Mesenchymal stem cell (in vitro differentiated cells and primary cell): ENCODE measurements at regions not wholly inside any gene's neighbourhood (a gene's known extent, or its start where the extent isn't known, plus 50 kb on each side); places are given as distances from the start of the nearest gene placed in this dataset.
A peak's percentile ranks its signal among the peaks of the same experiment; 100 is the strongest.

Source experiments
- DNase-seq: peaks from one replicate; pipeline ENCODE4 v3.0.0-alpha.2; 2013
- H2AFZ ChIP-seq: one replicate; pipeline ENCODE4 v1.6.1; 2013; ENCODE audit warnings: low read depth, mild to moderate bottlenecking, control low read depth, inconsistent platforms, low read length, moderate library complexity
- H2AK5ac ChIP-seq: 2 replicates; pipeline ENCODE4 v1.6.1; 2013; ENCODE audit warnings: low read length, moderate library complexity, mild to moderate bottlenecking, inconsistent platforms; ENCODE audit not compliant: severe bottlenecking
- H2BK120ac ChIP-seq: one replicate; pipeline ENCODE4 v1.6.1; 2013; ENCODE audit warnings: low read depth, mild to moderate bottlenecking, inconsistent platforms, low read length, moderate library complexity
- H2BK12ac ChIP-seq, 2 experiments: one replicate each; pipeline ENCODE4 v1.6.1; 2013; ENCODE audit warnings: inconsistent platforms in 2 of 2, low read length in 2 of 2, mild to moderate bottlenecking in 2 of 2, moderate library complexity in 2 of 2, control low read depth in 1 of 2
- H2BK15ac ChIP-seq: one replicate; pipeline ENCODE4 v1.6.1; 2013; ENCODE audit warnings: mild to moderate bottlenecking, low read depth, inconsistent platforms; ENCODE audit not compliant: poor library complexity, severe bottlenecking
- H2BK5ac ChIP-seq: 2 replicates; pipeline ENCODE4 v1.6.1; 2013; ENCODE audit warnings: low read depth, mild to moderate bottlenecking, low read length, control low read depth, inconsistent platforms; ENCODE audit not compliant: poor library complexity, severe bottlenecking
- H3K14ac ChIP-seq, 2 experiments: one replicate each; pipeline ENCODE4 v1.6.1; 2013; ENCODE audit warnings: inconsistent platforms in 2 of 2, low read length in 2 of 2, control low read depth in 1 of 2, mild to moderate bottlenecking in 1 of 2, moderate library complexity in 1 of 2
- H3K18ac ChIP-seq, 2 experiments: one replicate each; pipeline ENCODE4 v1.6.1; 2013; ENCODE audit warnings: inconsistent platforms in 2 of 2, low read length in 2 of 2, control low read depth in 1 of 2, low read depth in 1 of 2, mild to moderate bottlenecking in 1 of 2
- H3K23ac ChIP-seq, 2 experiments: one replicate each; pipeline ENCODE4 v1.6.1; 2013; ENCODE audit warnings: inconsistent platforms in 2 of 2, low read length in 2 of 2, mild to moderate bottlenecking in 2 of 2, moderate library complexity in 2 of 2, control low read depth in 1 of 2
- H3K27ac ChIP-seq: 2 replicates; pipeline ENCODE4 v1.5.1; 2013; ENCODE audit warnings: mild to moderate bottlenecking, moderate library complexity, low read length, control low read depth, inconsistent platforms; ENCODE audit not compliant: poor library complexity, severe bottlenecking
- H3K27me3 ChIP-seq, 2 experiments: 2 replicates each; pipeline versions ENCODE4 v1.6.1 to v1.7.0; 2013; ENCODE audit warnings: low read length in 2 of 2, mild to moderate bottlenecking in 2 of 2, moderate library complexity in 2 of 2, control low read depth in 1 of 2, inconsistent platforms in 1 of 2; ENCODE audit not compliant: control insufficient read depth in 1 of 2, insufficient read depth in 1 of 2
- H3K36me3 ChIP-seq, 2 experiments: 2 replicates each; pipeline versions ENCODE4 v1.6.1 to v1.7.0; 2013; ENCODE audit warnings: low read length in 2 of 2, control low read depth in 1 of 2, inconsistent platforms in 1 of 2, low read depth in 1 of 2, mild to moderate bottlenecking in 1 of 2; ENCODE audit not compliant: insufficient read depth in 2 of 2, control insufficient read depth in 1 of 2
- H3K4ac ChIP-seq, 2 experiments: one replicate each; pipeline ENCODE4 v1.6.1; 2013; ENCODE audit warnings: inconsistent platforms in 2 of 2, low read length in 2 of 2, mild to moderate bottlenecking in 2 of 2, moderate library complexity in 2 of 2, control low read depth in 1 of 2, low read depth in 1 of 2
- H3K4me1 ChIP-seq: 2 replicates; pipeline ENCODE4 v1.6.1; 2013; ENCODE audit warnings: low read depth, low read length, control low read depth; ENCODE audit not compliant: control insufficient read depth, insufficient read depth
- H3K4me2 ChIP-seq: 2 replicates; pipeline ENCODE4 v1.6.1; 2013; ENCODE audit warnings: low read length, mild to moderate bottlenecking, inconsistent platforms; ENCODE audit not compliant: poor library complexity, severe bottlenecking
- H3K4me3 ChIP-seq, 2 experiments: 2 replicates each; pipeline versions ENCODE4 v1.5.1 to v1.7.0; 2013; ENCODE audit warnings: low read length in 2 of 2, mild to moderate bottlenecking in 2 of 2, control low read depth in 1 of 2, low read depth in 1 of 2; ENCODE audit not compliant: insufficient read depth in 1 of 2
- H3K79me1 ChIP-seq: replicated peaks from 2 replicates; pipeline ENCODE4 v1.6.1; 2013; ENCODE audit warnings: mild to moderate bottlenecking, control low read depth, low read length, inconsistent platforms; ENCODE audit not compliant: poor library complexity, severe bottlenecking
- H3K9ac ChIP-seq: 2 replicates; pipeline ENCODE4 v1.7.0; 2013; ENCODE audit warnings: mild to moderate bottlenecking, low read length, moderate library complexity
- H3K9me3 ChIP-seq: 2 replicates; pipeline ENCODE4 v1.7.0; 2013; ENCODE audit warnings: mild to moderate bottlenecking, low read length; ENCODE audit not compliant: control insufficient read depth
- H4K8ac ChIP-seq: one replicate; pipeline ENCODE4 v1.6.1; 2013; ENCODE audit warnings: inconsistent platforms, mild to moderate bottlenecking, low read length, moderate library complexity
- H4K91ac ChIP-seq: one replicate; pipeline ENCODE4 v1.6.1; 2013; ENCODE audit warnings: mild to moderate bottlenecking, low read length, inconsistent platforms
- WGBS: methylation state at CpG from one replicate; pipeline ENCODE4 v1.1.7; 2013; ENCODE audit warnings: mixed read lengths; 5-methylcytosine and 5-hydroxymethylcytosine counted together

DNA sequence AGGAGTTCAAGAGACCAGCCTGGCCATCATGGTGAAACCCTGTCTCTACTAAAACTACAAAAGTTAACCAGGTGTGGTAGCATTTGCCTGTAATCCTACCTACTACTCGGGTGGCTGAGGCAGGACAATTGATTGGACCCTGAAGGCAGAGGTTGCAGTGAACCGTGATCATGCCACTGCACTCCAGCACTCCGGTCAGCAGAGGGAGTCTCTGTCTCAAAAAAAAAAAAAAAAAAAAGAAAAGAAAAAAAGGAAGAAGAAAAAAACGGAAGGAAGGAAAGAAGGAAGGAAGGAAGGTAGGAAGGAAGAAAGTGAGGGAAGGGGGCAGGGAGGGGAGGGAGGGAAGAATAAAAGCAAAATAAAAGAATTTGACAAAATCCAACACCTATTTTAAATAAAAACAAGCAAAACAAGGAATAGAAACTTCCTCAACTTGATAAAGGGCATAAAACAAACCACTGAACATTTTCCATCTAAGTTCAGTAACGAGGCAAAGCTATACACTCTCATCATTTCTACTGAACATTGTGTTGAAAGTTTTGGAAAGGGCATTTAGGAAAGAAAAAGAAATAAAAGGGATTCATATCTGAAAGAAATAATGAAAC, 411.6 kb upstream of the SLITRK5 start:
- Histone ChIP-seq H3K27ac (no peak overlapping the region), H3K4me1 (no peaks in the 10 kb centered on the region), H2AK5ac (no peak overlapping the region), H2AFZ (no peak overlapping the region), H3K27me3 (no peaks in the 10 kb centered on the region), H2BK12ac (peak overlapping the region in 1 of 2 experiments; percentile 54), H3K79me1 (no peaks in the 10 kb centered on the region), H3K4me3 (no peak overlapping the region), H3K36me3 (no peaks in the 10 kb centered on the region), H2BK15ac (no peak overlapping the region), H3K18ac (no peak overlapping the region), H2BK5ac (no peak overlapping the region), H4K8ac (no peak overlapping the region), H3K23ac (no peak overlapping the region), H4K91ac (no peak overlapping the region), H2BK120ac (no peak overlapping the region), H3K9me3 (no peaks in the 10 kb centered on the region), H3K9ac (no peak overlapping the region), H3K4ac (no peak overlapping the region), H3K4me2 (no peak overlapping the region), H3K14ac (no peak overlapping the region)
- peak; percentile 15 for DNase-seq
- WGBS: 16% methylated on average over 3 of the region's 5 CpGs

DNA sequence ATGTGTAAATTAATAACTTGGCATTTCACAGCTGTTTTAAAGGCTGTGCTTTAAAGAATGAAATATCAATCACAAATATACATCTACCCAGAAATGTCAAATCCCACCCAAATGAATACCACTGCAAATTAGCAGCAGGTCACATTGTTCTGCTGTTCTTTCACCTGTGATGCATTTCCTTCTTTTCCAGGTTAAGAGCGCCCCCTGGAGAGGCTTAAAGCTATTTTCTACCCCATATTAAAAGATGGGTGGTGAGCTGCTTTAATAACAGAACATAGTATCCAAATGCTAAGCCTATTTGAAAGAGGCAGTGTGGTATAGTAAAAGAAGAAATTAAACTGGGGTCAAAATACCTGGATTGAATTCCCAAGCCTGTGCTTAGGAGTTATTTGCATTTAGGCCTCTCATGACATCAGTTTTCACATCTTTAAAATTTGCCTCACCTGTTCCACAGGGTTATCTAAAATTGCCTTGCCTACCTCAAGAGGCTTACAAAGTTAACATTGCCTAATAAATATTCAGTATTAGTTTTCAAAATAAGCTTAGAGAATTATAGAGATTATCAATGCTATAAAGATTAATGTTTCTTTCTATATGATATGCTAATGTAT, 396.9 kb upstream of the SLITRK5 start:
- H3K9ac ChIP-seq: no peak overlapping the region
- no peaks in the 10 kb centered on the region for H3K36me3 ChIP-seq
- no peaks in the 10 kb centered on the region for H3K4me1 ChIP-seq
- no CpG with 5 or more reads among the region's 1 CpG for WGBS
- no peak overlapping the region for H2BK15ac ChIP-seq
- H3K14ac ChIP-seq: no peak overlapping the region
- DNase-seq: peak; percentile 57
- no peak overlapping the region for H2AFZ ChIP-seq
- H3K18ac ChIP-seq: no peak overlapping the region
- H2BK120ac ChIP-seq: no peak overlapping the region
- H2BK5ac ChIP-seq: no peak overlapping the region
- no peak overlapping the region for H2AK5ac ChIP-seq
- H3K4ac ChIP-seq: no peak overlapping the region
- no peaks in the 10 kb centered on the region for H3K79me1 ChIP-seq
- H3K9me3 ChIP-seq: no peaks in the 10 kb centered on the region
- H2BK12ac ChIP-seq: no peak overlapping the region
- H3K27me3 ChIP-seq: no peaks in the 10 kb centered on the region
- no peak overlapping the region for H3K23ac ChIP-seq
- no peak overlapping the region for H4K8ac ChIP-seq
- H3K4me2 ChIP-seq: no peak overlapping the region
- H4K91ac ChIP-seq: no peak overlapping the region
- H3K27ac ChIP-seq: no peak overlapping the region
- no peak overlapping the region for H3K4me3 ChIP-seq

DNA sequence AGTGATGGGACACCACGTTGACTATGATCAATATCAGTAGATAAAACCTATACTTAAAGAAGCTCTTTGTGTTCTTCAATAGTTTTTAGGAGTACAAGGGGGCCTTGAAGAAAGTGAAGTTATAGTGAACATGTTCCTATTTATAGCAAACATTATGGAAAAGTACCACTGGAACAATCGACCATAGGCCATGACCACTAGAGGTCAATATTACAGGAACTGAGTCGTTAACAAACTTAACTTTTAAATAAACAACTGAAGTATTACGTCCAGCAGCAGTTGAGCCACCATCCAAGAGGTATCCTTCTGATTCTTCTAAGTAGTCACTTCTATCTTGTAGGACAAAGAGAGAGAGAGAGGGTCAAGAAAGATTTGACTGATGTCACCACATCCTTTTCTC, 391.0 kb upstream of the SLITRK5 start:
- WGBS: 6% methylated on average over 2 of the region's 4 CpGs
- Histone ChIP-seq H2BK5ac (no peak overlapping the region), H4K91ac (no peak overlapping the region)

GRCh38 chr13:87287721-87288120, 383.4 kb upstream of the SLITRK5 start:
- Histone ChIP-seq H3K9ac (no peak overlapping the region), H2BK12ac (no peak overlapping the region), H3K27ac (no peak overlapping the region), H3K4me2 (no peak overlapping the region), H2AK5ac (no peak overlapping the region), H2BK15ac (no peak overlapping the region), H3K4me3 (no peak overlapping the region), H4K8ac (no peak overlapping the region), H3K36me3 (no peaks in the 10 kb centered on the region), H3K4me1 (no peaks in the 10 kb centered on the region), H3K18ac (no peak overlapping the region), H2BK5ac (no peak overlapping the region), H2BK120ac (no peak overlapping the region), H4K91ac (no peak overlapping the region), H3K23ac (no peak overlapping the region), H3K9me3 (no peaks in the 10 kb centered on the region), H3K79me1 (no peaks in the 10 kb centered on the region), H3K14ac (no peak overlapping the region), H3K4ac (no peak overlapping the region), H2AFZ (no peak overlapping the region), H3K27me3 (no peaks in the 10 kb centered on the region)
- 100% methylated on average over 1 of the region's 3 CpGs for WGBS
- DNase-seq: no peak

More for the DNA sequence above, 391.0 kb upstream of the SLITRK5 start:
- H3K9ac ChIP-seq: no peak overlapping the region
- no peak overlapping the region for H3K23ac ChIP-seq
- H3K14ac ChIP-seq: no peak overlapping the region
- H4K8ac ChIP-seq: no peak overlapping the region
- DNase-seq: peak; percentile 72
- H3K18ac ChIP-seq: no peak overlapping the region
- H3K9me3 ChIP-seq: no peaks in the 10 kb centered on the region
- no peaks in the 10 kb centered on the region for H3K4me1 ChIP-seq
- no peak overlapping the region for H2AFZ ChIP-seq
- H3K27me3 ChIP-seq: no peaks in the 10 kb centered on the region
- no peak overlapping the region for H3K4ac ChIP-seq
- no peak overlapping the region for H2AK5ac ChIP-seq
- H3K79me1 ChIP-seq: no peaks in the 10 kb centered on the region
- H2BK12ac ChIP-seq: no peak overlapping the region
- H3K27ac ChIP-seq: no peak overlapping the region
- no peak overlapping the region for H2BK15ac ChIP-seq
- no peaks in the 10 kb centered on the region for H3K36me3 ChIP-seq
- H3K4me3 ChIP-seq: no peak overlapping the region
- H2BK120ac ChIP-seq: no peak overlapping the region
- H3K4me2 ChIP-seq: no peak overlapping the region
